ENCODE measurements at regions not wholly inside any gene's neighbourhood (a gene's known extent, or its start where the extent isn't known, plus 50 kb on each side); places are given as distances from the start of the nearest gene placed in this dataset.
"Not testable (repeated sequence)": the region's sequence is repeated elsewhere in the genome, so short reads cannot be mapped to it uniquely, and the experiment has no call there.

DNA sequence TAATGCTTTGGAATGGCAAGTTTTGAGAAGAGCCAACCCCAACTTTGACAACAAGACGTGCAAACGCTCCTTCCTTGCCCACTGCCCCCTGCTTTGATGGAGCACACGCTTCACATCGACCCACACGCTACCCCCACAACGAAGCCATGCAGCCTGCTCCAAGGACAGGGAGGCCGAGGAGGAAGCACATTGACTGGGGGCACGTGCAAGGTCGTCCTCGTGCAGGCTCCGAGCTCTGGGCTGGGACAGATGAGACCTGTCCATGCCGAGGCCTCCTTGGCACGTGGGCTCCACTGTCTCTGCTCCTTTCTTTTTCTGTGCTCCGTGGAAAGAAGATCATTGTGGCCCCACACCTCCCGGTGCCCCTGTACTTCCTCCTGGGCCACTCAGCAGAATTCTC lies 309.0 kb downstream of the TEX29 start:
- WGBS, 2 donors: 78 to 80% methylated on average over 11 to 15 of the region's 15 CpGs
- Histone ChIP-seq H3K27ac (no peak overlapping the region), H3K27me3 (no peaks in the 10 kb centered on the region), H3K4me1 (no peaks in the 10 kb centered on the region), H3K9me3 (no peaks in the 10 kb centered on the region), H3K4me3 (no peak overlapping the region), H3K36me3 (ENCODE audit: low read depth, missing control alignments) (no peaks in the 10 kb centered on the region)
- intact Hi-C loops (cut with DNase I; ENCODE audit: low total_unique reads): no loop called here
- DNase-seq: no peak
- TF ChIP-seq POLR2A (IDR thresholded peaks at IDR 0.05): no peak
- TF ChIP-seq, protein P1, sequence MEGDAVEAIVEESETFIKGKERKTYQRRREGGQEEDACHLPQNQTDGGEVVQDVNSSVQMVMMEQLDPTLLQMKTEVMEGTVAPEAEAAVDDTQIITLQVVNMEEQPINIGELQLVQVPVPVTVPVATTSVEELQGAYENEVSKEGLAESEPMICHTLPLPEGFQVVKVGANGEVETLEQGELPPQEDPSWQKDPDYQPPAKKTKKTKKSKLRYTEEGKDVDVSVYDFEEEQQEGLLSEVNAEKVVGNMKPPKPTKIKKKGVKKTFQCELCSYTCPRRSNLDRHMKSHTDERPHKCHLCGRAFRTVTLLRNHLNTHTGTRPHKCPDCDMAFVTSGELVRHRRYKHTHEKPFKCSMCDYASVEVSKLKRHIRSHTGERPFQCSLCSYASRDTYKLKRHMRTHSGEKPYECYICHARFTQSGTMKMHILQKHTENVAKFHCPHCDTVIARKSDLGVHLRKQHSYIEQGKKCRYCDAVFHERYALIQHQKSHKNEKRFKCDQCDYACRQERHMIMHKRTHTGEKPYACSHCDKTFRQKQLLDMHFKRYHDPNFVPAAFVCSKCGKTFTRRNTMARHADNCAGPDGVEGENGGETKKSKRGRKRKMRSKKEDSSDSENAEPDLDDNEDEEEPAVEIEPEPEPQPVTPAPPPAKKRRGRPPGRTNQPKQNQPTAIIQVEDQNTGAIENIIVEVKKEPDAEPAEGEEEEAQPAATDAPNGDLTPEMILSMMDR (IDR thresholded peaks at IDR 0.05): no peak

DNA sequence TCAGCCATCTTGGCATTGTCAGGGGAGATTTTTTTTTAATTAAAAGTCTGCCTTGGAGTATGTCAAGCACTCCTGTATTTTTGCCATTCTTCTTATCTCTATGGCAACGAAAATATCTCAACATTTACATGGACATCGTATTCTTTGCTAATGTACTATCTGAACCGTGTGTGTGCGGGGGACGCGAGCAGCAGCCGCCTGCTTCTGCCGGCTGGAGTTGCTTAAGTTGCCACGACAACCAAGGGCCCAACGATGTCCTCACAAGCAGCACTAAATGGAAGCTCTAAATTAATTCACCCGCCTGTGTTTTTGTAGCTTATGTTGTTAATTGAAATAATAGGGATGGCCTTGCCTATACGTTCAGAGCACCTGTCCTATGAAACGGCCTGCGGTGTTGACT lies 309.5 kb downstream of the TEX29 start:
- WGBS, 2 donors: 63 to 76% methylated on average over 14 of the region's 14 CpGs
- intact Hi-C loops (cut with DNase I; ENCODE audit: low total_unique reads): no loop called here
- no peaks in the 10 kb centered on the region for H3K4me1 ChIP-seq
- no peaks in the 10 kb centered on the region for H3K27me3 ChIP-seq
- no peak overlapping the region for H3K27ac ChIP-seq
- no peaks in the 10 kb centered on the region for H3K9me3 ChIP-seq
- no peak overlapping the region for H3K4me3 ChIP-seq
- TF ChIP-seq, protein P1 (IDR thresholded peaks at IDR 0.05): no peak
- no peak for TF ChIP-seq POLR2A (IDR thresholded peaks at IDR 0.05)
- no peaks in the 10 kb centered on the region for H3K36me3 ChIP-seq (ENCODE audit: low read depth, missing control alignments)
- DNase-seq: no peak

DNA sequence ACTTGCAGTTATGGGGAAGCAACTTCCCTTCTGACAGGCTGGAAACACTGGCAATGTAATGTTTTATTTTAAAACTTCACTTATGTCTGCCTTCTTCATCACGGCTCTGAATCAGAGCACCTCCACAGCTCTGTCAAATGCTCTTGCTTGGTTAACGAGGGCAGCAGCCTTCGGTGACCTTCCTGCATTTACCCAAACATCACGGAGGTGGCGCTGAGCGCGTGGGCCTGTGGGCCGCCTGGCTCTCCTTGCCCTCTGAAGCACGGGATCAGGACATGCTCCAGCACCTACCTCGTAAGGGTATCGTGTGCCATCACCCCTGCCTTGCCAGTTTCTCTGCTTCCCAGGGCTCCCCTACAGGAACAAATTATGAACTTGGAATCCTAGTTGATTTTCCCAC lies 310.0 kb downstream of the TEX29 start:
- Histone ChIP-seq H3K9me3 (no peaks in the 10 kb centered on the region), H3K27ac (no peak overlapping the region), H3K4me1 (no peaks in the 10 kb centered on the region), H3K27me3 (no peaks in the 10 kb centered on the region), H3K36me3 (ENCODE audit: low read depth, missing control alignments) (no peaks in the 10 kb centered on the region), H3K4me3 (no peak overlapping the region)
- DNase-seq: no peak
- intact Hi-C loops (cut with DNase I; ENCODE audit: low total_unique reads): no loop called here
- TF ChIP-seq, protein P1 (IDR thresholded peaks at IDR 0.05): no peak
- no peak for TF ChIP-seq POLR2A (IDR thresholded peaks at IDR 0.05)
- WGBS, 2 donors: 75 to 91% methylated on average over 11 of the region's 11 CpGs

DNA sequence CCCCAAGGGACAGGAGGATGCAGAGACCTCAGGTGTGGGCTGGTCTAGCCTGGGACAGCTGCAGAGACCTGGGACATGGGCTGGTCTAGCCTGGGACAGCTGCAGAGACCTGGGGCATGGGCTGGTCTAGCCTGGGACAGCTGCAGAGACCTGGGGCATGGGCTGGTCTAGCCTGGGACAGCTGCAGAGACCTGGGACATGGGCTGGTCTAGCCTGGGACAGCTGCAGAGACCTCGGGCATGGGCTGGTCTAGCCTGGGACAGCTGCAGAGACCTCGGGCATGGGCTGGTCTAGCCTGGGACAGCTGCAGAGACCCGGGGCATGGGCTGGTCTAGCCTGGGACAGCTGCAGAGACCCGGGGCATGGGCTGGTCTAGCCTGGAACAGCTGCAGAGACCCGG lies 310.8 kb downstream of the TEX29 start:
- H3K36me3 ChIP-seq (ENCODE audit: low read depth, missing control alignments); H3K4me1 ChIP-seq; DNase-seq; H3K27ac ChIP-seq; H3K4me3 ChIP-seq; H3K9me3 ChIP-seq; intact Hi-C loops (cut with DNase I; ENCODE audit: low total_unique reads); H3K27me3 ChIP-seq: not testable (repeated sequence)
- WGBS, 2 donors: 51% methylated on average over 5 of the region's 5 CpGs; no CpG with 5 or more reads in 1 of the 2 donors

DNA sequence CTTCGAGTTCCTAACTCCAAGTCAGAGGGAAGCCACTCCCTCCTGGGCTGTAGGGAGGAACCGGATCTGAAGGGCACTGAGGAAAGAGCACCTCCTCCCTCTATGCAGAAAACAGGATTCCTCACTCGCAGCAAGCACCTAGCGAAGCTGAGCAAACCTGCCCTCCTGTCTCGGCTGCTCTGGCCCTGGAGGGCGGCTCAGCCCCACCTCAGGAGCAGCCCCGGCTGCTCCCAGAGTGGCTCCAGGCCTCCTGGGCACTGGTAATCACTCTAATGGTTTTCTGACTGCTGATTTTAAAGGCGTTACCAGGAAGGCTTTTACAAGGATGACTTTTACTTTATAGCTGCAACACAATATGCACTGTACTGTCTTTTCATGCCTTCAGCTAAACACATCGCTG lies 312.5 kb downstream of the TEX29 start:
- H3K27me3 ChIP-seq: no peaks in the 10 kb centered on the region
- WGBS, 2 donors: 41 to 60% methylated on average over 9 of the region's 9 CpGs
- H3K27ac ChIP-seq: no peak overlapping the region
- intact Hi-C loops (cut with DNase I; ENCODE audit: low total_unique reads): no loop called here
- no peak overlapping the region for H3K4me3 ChIP-seq
- no peaks in the 10 kb centered on the region for H3K36me3 ChIP-seq (ENCODE audit: low read depth, missing control alignments)
- no peaks in the 10 kb centered on the region for H3K9me3 ChIP-seq
- no peak for DNase-seq
- no peak for TF ChIP-seq POLR2A (IDR thresholded peaks at IDR 0.05)
- TF ChIP-seq, protein P1 (IDR thresholded peaks at IDR 0.05): no peak
- H3K4me1 ChIP-seq: no peaks in the 10 kb centered on the region

Data from testis (tissue), 2 donors.